ENCODE measurements at regions not wholly inside any gene's neighbourhood (a gene's known extent, or its start where the extent isn't known, plus 50 kb on each side); places are given as distances from the start of the nearest gene placed in this dataset.

- DNase-seq = no peak
- no peak for ATAC-seq
- intact Hi-C loops (cut with micrococcal nuclease) = no loop called here
These were observed 74.2 kb upstream of the FSTL4 start for GRCh38 chr5:133686566-133686965.

- intact Hi-C loops (cut with micrococcal nuclease) = no loop called here
- no peak for DNase-seq
- ATAC-seq = no peak
These were observed 73.2 kb upstream of the FSTL4 start for GRCh38 chr5:133685402-133686018.

- DNase-seq = no peak
- intact Hi-C loops (cut with micrococcal nuclease) = no loop called here
- no peak for ATAC-seq
These were observed 71.6 kb upstream of the FSTL4 start for GRCh38 chr5:133683646-133684596.

GRCh38 chr5:133682451-133682850, 70.1 kb upstream of the FSTL4 start:
- no peak for DNase-seq
- ATAC-seq = no peak
- intact Hi-C loops (cut with micrococcal nuclease) = no loop called here

GRCh38 chr5:133681896-133682295, 69.6 kb upstream of the FSTL4 start:
- intact Hi-C loops (cut with micrococcal nuclease) = no loop called here
- ATAC-seq (no peak), DNase-seq (no peak)

GRCh38 chr5:133680830-133681565, 68.7 kb upstream of the FSTL4 start:
- no peak for DNase-seq
- intact Hi-C loops (cut with micrococcal nuclease) = no loop called here
- ATAC-seq = no peak

- no peak for DNase-seq
- intact Hi-C loops (cut with micrococcal nuclease) = no loop called here
- ATAC-seq = no peak
These were observed 67.2 kb upstream of the FSTL4 start for GRCh38 chr5:133679534-133679933.

- DNase-seq (no peak), ATAC-seq (no peak)
These were observed 63.2 kb upstream of the FSTL4 start for GRCh38 chr5:133675376-133676154.

GRCh38 chr5:133670336-133670735, 58.0 kb upstream of the FSTL4 start:
- intact Hi-C loops (cut with micrococcal nuclease) = no loop called here
- ATAC-seq (no peak), DNase-seq (no peak)

More at GRCh38 chr5:133675376-133676154, 63.2 kb upstream of the FSTL4 start:
- intact Hi-C loops (cut with micrococcal nuclease) = no loop called here

GRCh38 chr5:133669472-133669871, 57.1 kb upstream of the FSTL4 start:
- intact Hi-C loops (cut with micrococcal nuclease) = no loop called here
- ATAC-seq = no peak
- no peak for DNase-seq

GRCh38 chr5:133668458-133668857, 56.1 kb upstream of the FSTL4 start:
- intact Hi-C loops (cut with micrococcal nuclease) = no loop called here
- DNase-seq (no peak), ATAC-seq (no peak)

GRCh38 chr5:133667217-133667616, 54.9 kb upstream of the FSTL4 start:
- no peak for ATAC-seq
- intact Hi-C loops (cut with micrococcal nuclease) = no loop called here

GRCh38 chr5:133665571-133665970, 53.2 kb upstream of the FSTL4 start:
- intact Hi-C loops (cut with micrococcal nuclease) = no loop called here
- no peak for DNase-seq
- ATAC-seq = no peak

More at GRCh38 chr5:133667217-133667616, 54.9 kb upstream of the FSTL4 start:
- DNase-seq = no peak

GRCh38 chr5:133664422-133664821, 52.1 kb upstream of the FSTL4 start:
- no peak for DNase-seq
- intact Hi-C loops (cut with micrococcal nuclease) = no loop called here

GRCh38 chr5:133663397-133664054, 51.2 kb upstream of the FSTL4 start:
- no peak for ATAC-seq
- no peak for DNase-seq
- intact Hi-C loops (cut with micrococcal nuclease) = no loop called here

More at GRCh38 chr5:133664422-133664821, 52.1 kb upstream of the FSTL4 start:
- ATAC-seq = no peak

- no peak for DNase-seq
- no peak for ATAC-seq
- intact Hi-C loops (cut with micrococcal nuclease) = no loop called here
These were observed 50.2 kb upstream of the FSTL4 start for GRCh38 chr5:133662578-133662977.

Measured in left ventricle myocardium superior (tissue), 1 donor.